22Rv1 (cell line): ENCODE measurements at regions not wholly inside any gene's neighbourhood (a gene's known extent, or its start where the extent isn't known, plus 50 kb on each side); places are given as distances from the start of the nearest gene placed in this dataset.

Experiments used
- ZFX ChIP-seq: fragments of 450-650 bp; IDR thresholded peaks from 2 replicates; pipeline ENCODE4 v1.6.1; 2017; ENCODE audit warnings: antibody characterized with exemption, borderline replicate concordance
- TF ChIP-seq, protein P1 (sequence below): fragments of 450-650 bp; IDR thresholded peaks from 2 replicates; pipeline ENCODE4 v1.5.1; 2017; ENCODE audit warnings: mild to moderate bottlenecking

DNA sequence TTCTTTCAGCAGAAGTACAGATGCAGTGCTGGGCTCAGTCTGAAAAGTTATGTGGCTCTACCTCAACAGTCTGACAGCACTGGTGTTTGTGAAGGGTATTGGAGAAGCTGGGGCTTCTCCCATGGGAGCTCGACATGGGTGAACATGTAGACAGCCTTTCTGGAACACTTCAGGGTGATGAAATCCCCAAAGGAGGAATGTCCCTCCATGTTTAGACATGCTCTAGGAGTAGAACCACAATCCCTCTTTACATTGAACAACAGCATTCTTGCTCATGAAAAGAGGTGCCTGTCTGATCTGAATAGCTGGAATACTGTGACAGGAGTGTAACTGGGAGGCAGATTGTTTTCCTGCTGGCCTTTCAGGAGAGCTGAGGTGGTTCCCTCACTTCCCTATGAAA lies 53.8 kb upstream of the NAP1L2 start:
- TF ChIP-seq, protein P1, sequence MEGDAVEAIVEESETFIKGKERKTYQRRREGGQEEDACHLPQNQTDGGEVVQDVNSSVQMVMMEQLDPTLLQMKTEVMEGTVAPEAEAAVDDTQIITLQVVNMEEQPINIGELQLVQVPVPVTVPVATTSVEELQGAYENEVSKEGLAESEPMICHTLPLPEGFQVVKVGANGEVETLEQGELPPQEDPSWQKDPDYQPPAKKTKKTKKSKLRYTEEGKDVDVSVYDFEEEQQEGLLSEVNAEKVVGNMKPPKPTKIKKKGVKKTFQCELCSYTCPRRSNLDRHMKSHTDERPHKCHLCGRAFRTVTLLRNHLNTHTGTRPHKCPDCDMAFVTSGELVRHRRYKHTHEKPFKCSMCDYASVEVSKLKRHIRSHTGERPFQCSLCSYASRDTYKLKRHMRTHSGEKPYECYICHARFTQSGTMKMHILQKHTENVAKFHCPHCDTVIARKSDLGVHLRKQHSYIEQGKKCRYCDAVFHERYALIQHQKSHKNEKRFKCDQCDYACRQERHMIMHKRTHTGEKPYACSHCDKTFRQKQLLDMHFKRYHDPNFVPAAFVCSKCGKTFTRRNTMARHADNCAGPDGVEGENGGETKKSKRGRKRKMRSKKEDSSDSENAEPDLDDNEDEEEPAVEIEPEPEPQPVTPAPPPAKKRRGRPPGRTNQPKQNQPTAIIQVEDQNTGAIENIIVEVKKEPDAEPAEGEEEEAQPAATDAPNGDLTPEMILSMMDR, result no peak
- no peak for TF ChIP-seq ZFX
